ENCODE measurements at regions not wholly inside any gene's neighbourhood (a gene's known extent, or its start where the extent isn't known, plus 50 kb on each side); places are given as distances from the start of the nearest gene placed in this dataset.
"Not testable (repeated sequence)": the region's sequence is repeated elsewhere in the genome, so short reads cannot be mapped to it uniquely, and the experiment has no call there.

- no peak for DNase-seq (ENCODE audit: low spot score)
These were observed 370.2 kb upstream of the SASH1 start for GRCh38 chr6:147972448-147972847.

- DNase-seq (ENCODE audit: low spot score), result no peak
These were observed 368.8 kb upstream of the SASH1 start for GRCh38 chr6:147973806-147974205.

GRCh38 chr6:147974376-147974775, 368.3 kb upstream of the SASH1 start:
- no peak for DNase-seq (ENCODE audit: low spot score)

DNA sequence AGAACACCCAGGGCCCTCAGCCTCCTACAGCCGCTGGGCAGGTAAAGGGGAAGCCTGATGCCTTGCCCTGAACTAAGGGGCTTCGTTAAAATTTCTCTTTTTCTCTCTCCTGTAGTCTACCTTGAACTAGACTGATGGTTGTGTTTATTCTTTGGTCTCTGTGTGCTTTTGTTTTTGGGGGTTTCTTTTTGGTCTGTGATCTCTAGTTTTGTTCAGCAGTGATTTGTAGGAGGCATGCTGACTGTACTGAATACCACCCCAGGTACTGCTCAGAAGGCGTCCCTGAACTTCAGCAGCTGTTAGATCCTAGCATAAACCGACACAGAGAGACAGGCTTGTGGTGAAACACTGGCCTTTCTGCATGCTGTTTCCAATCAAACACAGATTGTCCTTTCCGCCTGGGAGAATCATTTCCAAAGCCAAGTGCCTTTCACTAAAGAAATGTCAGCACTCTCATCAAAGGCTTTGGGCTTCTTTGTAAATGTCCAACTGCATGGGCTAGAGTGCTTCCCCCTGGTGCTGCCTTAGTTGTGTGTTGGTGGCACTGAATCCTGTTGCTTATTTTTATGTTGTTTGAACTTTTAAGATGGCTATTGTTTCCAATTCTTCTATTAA, 364.7 kb upstream of the SASH1 start:
- no peak for DNase-seq (ENCODE audit: low spot score)

- DNase-seq (ENCODE audit: low spot score), result no peak
These were observed 362.7 kb upstream of the SASH1 start for GRCh38 chr6:147979966-147980365.

- no peak for DNase-seq (ENCODE audit: low spot score)
These were observed 358.9 kb upstream of the SASH1 start for GRCh38 chr6:147983581-147984366.

- DNase-seq (ENCODE audit: low spot score), result no peak
These were observed 355.8 kb upstream of the SASH1 start for GRCh38 chr6:147986846-147987245.

DNA sequence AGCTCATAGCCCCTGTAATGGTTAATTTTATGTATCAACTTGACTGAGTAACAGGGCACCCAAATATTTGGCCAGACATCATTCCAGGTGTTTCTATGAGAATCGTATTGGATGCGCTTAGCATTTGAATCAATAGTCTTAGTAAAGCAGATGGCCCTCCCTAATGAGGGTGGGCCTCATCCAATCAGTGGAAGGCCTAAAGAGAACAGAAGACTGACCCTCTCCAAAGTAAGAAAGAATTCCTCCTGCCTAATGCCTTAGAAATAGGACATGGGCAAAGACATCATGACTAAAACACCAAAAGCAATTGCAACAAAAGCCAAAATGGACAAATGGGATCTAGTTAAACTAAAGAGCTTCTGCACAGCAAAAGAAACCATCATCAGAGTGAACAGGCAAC, 352.5 kb upstream of the SASH1 start:
- no peak for DNase-seq (ENCODE audit: low spot score)

GRCh38 chr6:147991961-147992360, 350.7 kb upstream of the SASH1 start:
- no peak for DNase-seq (ENCODE audit: low spot score)

- DNase-seq (ENCODE audit: low spot score), result no peak
These were observed 343.6 kb upstream of the SASH1 start for GRCh38 chr6:147999001-147999540.

DNA sequence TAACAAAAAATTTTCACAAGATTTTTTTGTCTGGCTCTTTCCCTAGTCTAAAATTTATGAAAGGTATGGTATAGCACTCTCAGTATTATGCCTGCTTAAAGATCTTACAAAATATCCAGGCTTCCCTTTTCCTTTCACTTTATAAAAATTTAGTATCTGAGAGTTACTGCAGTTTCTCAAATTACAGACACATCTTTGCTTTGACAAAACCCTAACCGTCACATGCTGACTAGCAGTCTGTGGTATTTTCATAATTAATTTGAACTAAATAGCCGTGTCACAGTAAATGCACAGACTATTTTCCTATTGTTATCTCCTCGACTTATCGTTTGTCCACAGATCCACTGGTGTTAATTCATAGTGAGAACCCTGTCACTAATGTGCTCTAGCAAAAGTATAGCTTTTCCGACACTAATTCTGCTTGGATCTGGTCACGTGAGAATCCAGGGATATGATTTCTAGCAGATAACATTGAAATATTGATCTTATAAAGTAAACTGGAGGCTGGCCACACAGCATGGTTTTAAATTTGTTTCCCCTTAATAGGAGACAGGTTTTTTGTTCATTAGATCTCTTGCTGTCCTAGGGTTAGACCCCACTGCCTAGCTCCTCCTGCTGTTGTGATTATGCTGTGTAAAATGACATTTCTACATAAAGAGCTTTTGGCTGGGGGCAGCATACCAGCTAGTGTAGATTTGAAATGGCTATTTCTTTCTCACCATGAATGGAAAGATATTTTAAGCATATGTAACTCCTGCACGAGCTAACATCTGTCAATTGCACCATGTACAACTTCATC, 340.6 kb upstream of the SASH1 start:
- DNase-seq (ENCODE audit: low spot score), result no peak

DNA sequence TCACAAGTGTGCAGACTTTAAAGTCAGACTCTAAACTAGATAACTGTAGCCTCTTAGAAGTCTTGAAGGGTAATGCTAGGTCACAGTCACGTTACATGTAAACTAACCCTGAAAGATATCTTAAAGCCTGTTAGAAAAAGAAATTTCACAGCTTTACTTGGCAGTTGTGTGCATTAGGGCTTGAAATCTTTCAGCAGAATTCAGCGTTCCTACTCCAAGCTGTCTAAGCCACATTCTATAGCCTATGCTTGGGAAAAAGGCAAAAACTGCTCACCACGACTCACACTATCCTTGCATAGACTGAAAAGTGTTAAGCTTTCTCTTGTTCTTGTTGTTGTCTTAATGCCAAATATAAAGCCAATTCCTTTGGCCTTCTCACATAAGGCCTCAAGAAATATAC, 338.0 kb upstream of the SASH1 start:
- DNase-seq (ENCODE audit: low spot score), result no peak

DNA sequence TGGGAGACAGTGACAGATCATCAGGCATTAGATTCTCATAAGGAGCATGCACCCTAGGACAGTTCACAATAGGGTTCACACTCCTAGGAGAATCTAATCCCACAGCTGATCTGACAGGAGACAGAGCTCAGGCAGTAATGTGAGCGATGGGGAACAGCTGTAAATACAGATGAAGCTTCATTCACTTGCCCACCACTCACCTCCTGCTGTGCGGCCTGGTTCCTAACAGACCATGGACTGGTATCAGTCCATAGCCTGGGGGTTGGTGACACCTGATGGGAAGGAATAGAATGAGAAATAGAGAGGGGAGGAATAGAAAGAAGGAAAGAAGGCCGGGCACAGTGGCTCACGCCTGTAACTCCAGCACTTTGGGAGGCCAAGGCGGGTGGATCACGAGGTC, 336.8 kb upstream of the SASH1 start:
- no peak for DNase-seq (ENCODE audit: low spot score)

- DNase-seq (ENCODE audit: low spot score), result not testable (repeated sequence)
These were observed 332.1 kb upstream of the SASH1 start for GRCh38 chr6:148010516-148010915.

- no peak for DNase-seq (ENCODE audit: low spot score)
These were observed 326.6 kb upstream of the SASH1 start for GRCh38 chr6:148016013-148016412.

GRCh38 chr6:148021165-148021564, 321.5 kb upstream of the SASH1 start:
- no peak for DNase-seq (ENCODE audit: low spot score)

DNA sequence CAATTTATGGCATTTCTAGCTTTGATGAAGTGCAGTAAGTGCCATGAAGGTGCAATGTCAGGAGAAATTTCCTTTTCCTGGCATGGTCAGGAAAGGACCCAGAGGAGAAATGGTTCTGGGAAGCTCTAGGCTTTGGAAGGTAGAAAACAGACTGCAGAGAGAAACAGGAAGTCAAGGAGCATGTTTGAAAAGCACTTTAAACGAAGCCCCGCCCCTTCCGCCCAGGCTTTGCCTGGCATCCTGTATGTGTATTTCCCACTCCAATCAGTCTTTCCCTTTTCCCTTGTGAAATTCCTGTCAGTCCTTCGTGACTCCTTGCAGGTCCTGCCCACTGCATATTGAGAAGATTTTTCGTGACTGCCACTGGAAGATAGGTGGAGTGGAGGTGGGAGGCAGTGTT, 320.9 kb upstream of the SASH1 start:
- DNase-seq (ENCODE audit: low spot score), result no peak

DNA sequence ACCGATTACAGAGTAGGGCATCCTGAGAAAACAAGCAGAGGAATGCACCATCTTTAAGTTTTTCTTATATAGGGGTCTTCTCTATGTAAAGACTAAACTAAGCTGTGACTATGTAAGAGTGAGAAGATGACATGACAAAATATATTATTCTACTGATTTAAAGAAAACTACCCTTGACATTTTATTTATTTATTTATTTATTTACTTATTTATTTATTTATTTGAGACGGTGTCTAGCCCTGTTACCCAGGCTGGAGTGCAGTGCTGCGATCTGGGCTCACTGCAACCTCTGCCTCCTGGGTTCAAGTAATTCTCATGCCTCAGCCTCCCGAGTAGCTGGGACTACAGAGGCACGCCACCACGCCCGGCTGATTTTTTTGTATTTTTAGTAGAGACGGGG, 320.4 kb upstream of the SASH1 start:
- not testable (repeated sequence) for DNase-seq (ENCODE audit: low spot score)

DNA sequence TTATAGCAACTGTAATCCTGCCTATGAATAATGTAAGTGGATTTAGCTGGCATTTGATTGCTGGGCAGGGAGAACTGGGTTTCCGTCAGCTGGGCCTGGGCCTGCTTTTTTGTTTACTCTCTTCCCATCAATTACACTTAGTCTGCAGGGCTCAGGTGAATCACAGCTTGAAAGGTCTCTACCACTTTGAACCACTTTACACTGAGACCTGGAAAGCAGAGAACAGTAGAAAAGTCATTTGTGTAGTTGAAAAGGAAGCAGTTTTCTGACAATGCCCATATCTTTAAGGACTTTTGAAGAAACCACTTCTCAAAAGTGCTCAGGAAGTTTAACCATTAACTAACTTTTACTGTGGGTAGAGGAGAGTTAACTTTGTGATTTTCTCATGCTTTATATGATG, 315.4 kb upstream of the SASH1 start:
- DNase-seq (ENCODE audit: low spot score), result no peak

- DNase-seq (ENCODE audit: low spot score), result no peak
These were observed 306.7 kb upstream of the SASH1 start for GRCh38 chr6:148035806-148036390.

GRCh38 chr6:148037496-148037895, 305.1 kb upstream of the SASH1 start:
- no peak for DNase-seq (ENCODE audit: low spot score)

- DNase-seq (ENCODE audit: low spot score), result no peak
These were observed 301.1 kb upstream of the SASH1 start for GRCh38 chr6:148041546-148041945.
